Fibroblast of lung (primary cell): ENCODE measurements at regions not wholly inside any gene's neighbourhood (a gene's known extent, or its start where the extent isn't known, plus 50 kb on each side); places are given as distances from the start of the nearest gene placed in this dataset.

Source experiments
- EZH2 ChIP-seq: IDR thresholded peaks from 2 replicates; pipeline ENCODE4 v1.5.1; 2012; ENCODE audit warnings: low read length, control low read depth, mild to moderate bottlenecking; ENCODE audit errors: missing control alignments
- TF ChIP-seq, protein P1 (sequence below), 2 donors: IDR thresholded peaks in 1 of 2; conservative IDR thresholded peaks in 1 of 2; 1 replicate in 1 of 2; 2 replicates in 1 of 2; pipeline ENCODE4 v1.5.1; 2011 to 2012; ENCODE audit warnings: low read length in 2 of 2, control low read depth in 1 of 2, inconsistent platforms in 1 of 2, low read depth in 1 of 2, mild to moderate bottlenecking in 1 of 2

DNA sequence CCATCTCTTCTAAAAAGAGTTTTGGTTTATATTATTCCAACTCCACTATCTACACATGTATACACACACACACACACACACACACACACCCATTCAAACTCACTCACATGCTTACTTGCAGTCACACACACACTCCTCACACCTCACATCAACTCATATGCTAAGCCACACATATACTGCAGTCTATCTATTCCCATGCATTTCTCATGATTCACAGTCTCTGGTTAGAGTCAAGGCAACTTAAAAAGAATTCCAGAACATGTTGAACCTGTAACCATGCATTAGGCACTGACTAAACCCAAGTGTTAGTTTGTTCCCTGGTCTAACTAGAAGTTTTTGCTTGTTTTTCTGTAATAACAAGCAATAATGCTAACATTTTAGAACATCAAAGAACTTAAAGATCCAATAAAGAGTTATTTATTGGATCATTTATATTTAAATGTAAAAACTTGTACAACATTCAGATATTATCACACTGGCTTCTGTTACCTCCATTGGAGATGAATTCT, 931.1 kb downstream of the PLA2G4A start:
- TF ChIP-seq, protein P1, sequence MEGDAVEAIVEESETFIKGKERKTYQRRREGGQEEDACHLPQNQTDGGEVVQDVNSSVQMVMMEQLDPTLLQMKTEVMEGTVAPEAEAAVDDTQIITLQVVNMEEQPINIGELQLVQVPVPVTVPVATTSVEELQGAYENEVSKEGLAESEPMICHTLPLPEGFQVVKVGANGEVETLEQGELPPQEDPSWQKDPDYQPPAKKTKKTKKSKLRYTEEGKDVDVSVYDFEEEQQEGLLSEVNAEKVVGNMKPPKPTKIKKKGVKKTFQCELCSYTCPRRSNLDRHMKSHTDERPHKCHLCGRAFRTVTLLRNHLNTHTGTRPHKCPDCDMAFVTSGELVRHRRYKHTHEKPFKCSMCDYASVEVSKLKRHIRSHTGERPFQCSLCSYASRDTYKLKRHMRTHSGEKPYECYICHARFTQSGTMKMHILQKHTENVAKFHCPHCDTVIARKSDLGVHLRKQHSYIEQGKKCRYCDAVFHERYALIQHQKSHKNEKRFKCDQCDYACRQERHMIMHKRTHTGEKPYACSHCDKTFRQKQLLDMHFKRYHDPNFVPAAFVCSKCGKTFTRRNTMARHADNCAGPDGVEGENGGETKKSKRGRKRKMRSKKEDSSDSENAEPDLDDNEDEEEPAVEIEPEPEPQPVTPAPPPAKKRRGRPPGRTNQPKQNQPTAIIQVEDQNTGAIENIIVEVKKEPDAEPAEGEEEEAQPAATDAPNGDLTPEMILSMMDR (conservative IDR thresholded peaks at IDR 0.05 in 1 of 2, IDR thresholded peaks at IDR 0.05 in 1 of 2; ENCODE audit: low read depth in 1 of 2, low read length in 2 of 2), result no peak
- TF ChIP-seq EZH2, result no peak
